ENCODE measurements at regions not wholly inside any gene's neighbourhood (a gene's known extent, or its start where the extent isn't known, plus 50 kb on each side); places are given as distances from the start of the nearest gene placed in this dataset.

DNA sequence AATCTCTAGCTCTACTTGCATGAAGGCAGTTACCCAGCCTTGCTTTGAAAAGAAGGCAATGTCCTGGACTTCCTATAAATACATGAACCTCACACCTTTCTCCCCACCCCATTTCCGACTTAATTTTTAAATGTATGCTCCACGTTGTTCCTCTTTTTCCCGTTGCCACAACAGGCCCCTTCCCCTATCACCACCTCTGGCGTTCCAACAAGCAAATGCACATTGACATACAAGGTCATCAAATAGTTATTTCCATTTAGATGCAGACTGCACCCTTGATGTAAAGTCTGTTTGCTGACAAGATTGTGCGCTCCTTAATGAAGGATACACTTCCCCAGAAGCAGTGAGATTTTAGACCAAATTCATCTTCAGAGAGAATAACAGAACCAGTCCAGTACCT lies 260.7 kb upstream of the UMPS start:
- TF ChIP-seq, protein P1, sequence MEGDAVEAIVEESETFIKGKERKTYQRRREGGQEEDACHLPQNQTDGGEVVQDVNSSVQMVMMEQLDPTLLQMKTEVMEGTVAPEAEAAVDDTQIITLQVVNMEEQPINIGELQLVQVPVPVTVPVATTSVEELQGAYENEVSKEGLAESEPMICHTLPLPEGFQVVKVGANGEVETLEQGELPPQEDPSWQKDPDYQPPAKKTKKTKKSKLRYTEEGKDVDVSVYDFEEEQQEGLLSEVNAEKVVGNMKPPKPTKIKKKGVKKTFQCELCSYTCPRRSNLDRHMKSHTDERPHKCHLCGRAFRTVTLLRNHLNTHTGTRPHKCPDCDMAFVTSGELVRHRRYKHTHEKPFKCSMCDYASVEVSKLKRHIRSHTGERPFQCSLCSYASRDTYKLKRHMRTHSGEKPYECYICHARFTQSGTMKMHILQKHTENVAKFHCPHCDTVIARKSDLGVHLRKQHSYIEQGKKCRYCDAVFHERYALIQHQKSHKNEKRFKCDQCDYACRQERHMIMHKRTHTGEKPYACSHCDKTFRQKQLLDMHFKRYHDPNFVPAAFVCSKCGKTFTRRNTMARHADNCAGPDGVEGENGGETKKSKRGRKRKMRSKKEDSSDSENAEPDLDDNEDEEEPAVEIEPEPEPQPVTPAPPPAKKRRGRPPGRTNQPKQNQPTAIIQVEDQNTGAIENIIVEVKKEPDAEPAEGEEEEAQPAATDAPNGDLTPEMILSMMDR (IDR thresholded peaks at IDR 0.05), result no peak
- no peak for TF ChIP-seq POLR2A (IDR thresholded peaks at IDR 0.05)
